ENCODE measurements at regions not wholly inside any gene's neighbourhood (a gene's known extent, or its start where the extent isn't known, plus 50 kb on each side); places are given as distances from the start of the nearest gene placed in this dataset.

DNA sequence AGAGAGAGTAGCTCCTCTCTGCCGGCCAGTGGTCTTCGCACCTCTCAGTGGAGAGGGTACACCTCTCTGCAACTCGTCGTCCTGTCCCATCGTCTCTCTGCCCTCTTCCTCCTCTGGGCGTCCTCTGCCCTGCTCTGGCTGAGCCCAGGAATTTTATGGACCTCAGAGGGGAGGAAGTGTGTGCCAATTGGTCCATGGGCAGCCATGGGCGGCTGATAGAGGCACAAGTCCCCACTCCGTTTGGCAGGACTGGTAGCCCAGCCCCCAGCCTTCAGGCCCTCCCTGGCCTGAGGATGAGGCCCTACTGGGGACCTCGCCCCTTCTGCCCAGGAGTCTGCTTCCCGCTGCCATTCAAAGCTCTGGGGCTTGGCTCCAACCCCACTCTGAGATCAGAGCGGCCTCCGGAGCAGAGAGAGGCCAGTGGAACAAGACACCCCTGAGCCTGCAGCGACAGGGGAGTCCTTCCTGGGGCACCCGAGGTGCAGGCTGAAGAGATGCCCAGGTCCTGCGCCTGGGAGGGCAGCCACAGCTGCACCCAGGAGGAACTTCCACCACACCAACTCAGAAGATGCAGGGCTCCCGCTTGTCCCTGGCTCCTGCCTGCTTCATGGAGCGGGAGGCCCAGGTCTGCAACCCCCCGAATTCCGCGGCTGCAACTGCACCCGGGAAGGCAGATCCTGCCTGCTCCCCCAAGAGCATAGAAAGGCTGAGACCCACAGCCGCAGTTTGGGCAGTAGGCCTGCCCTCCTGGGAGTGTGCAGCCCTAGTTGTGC is 659.9 kb downstream of the KCNT2 start:
- Mint-ChIP-seq H3K36me3 (ENCODE audit: low read depth) (no peaks in the 10 kb centered on the region), H3K4me1 (ENCODE audit: low read depth) (no peaks in the 10 kb centered on the region), H3K4me3 (no peak overlapping the region), H3K27ac (no peak overlapping the region), H3K9me3 (peaks cover 3% of the 10 kb centered on the region), H3K27me3 (ENCODE audit: insufficient read depth) (no peaks in the 10 kb centered on the region)
- no peak for DNase-seq
- TF ChIP-seq, protein P1, sequence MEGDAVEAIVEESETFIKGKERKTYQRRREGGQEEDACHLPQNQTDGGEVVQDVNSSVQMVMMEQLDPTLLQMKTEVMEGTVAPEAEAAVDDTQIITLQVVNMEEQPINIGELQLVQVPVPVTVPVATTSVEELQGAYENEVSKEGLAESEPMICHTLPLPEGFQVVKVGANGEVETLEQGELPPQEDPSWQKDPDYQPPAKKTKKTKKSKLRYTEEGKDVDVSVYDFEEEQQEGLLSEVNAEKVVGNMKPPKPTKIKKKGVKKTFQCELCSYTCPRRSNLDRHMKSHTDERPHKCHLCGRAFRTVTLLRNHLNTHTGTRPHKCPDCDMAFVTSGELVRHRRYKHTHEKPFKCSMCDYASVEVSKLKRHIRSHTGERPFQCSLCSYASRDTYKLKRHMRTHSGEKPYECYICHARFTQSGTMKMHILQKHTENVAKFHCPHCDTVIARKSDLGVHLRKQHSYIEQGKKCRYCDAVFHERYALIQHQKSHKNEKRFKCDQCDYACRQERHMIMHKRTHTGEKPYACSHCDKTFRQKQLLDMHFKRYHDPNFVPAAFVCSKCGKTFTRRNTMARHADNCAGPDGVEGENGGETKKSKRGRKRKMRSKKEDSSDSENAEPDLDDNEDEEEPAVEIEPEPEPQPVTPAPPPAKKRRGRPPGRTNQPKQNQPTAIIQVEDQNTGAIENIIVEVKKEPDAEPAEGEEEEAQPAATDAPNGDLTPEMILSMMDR (IDR thresholded peaks at IDR 0.05), result no peak

DNA sequence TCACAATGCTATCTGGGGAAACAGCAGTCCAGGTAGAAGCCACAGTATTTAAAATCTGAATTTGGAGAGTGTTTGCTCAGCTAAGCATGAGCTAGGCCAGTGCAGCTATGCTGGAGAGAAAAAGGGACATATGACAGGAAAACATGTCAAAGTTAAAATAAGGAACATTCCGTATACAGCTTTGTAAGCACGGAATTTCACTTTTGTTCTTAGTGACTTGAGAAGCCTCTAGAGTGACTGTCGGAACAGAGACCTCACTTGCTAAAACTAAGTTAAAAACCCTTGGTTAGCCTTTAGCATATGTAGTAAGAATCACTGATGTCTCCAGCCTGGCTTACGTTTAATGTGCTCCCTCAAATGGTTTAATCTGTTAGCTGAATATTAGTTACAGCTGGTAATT is 661.7 kb downstream of the KCNT2 start:
- H3K27me3 Mint-ChIP-seq (ENCODE audit: insufficient read depth), result no peaks in the 10 kb centered on the region
- H3K9me3 Mint-ChIP-seq, result peaks cover 3% of the 10 kb centered on the region
- H3K27ac Mint-ChIP-seq, result no peak overlapping the region
- no peak overlapping the region for H3K4me3 Mint-ChIP-seq
- TF ChIP-seq, protein P1 (IDR thresholded peaks at IDR 0.05), result no peak
- no peaks in the 10 kb centered on the region for H3K4me1 Mint-ChIP-seq (ENCODE audit: low read depth)
- no peak for DNase-seq
- H3K36me3 Mint-ChIP-seq (ENCODE audit: low read depth), result no peaks in the 10 kb centered on the region

DNA sequence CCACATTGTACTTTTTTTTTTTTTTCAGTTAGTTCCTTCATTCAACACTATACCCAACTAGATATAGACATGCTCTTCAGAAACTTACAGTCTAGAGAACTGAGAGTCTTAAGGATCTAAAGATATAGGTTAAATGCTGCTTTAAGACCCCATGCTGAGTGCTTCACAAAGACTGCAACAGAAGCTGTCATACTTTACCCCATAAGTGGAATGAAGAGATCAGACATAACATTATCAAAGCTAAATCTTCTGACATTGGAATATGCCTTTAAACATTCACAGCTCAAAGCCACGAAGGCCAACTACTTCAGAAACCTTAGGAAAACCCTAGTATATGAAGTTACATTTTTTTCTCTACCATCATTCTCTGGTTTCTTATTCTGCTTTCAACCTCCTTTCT is 666.4 kb downstream of the KCNT2 start:
- H3K9me3 Mint-ChIP-seq, result no peaks in the 10 kb centered on the region; the same call in 1 of the 2 replicates
- H3K4me3 Mint-ChIP-seq, result no peak overlapping the region
- H3K4me1 Mint-ChIP-seq (ENCODE audit: low read depth), result no peaks in the 10 kb centered on the region
- no peaks in the 10 kb centered on the region for H3K36me3 Mint-ChIP-seq (ENCODE audit: low read depth)
- no peaks in the 10 kb centered on the region for H3K27me3 Mint-ChIP-seq (ENCODE audit: insufficient read depth)
- no peak for DNase-seq
- H3K27ac Mint-ChIP-seq, result no peak overlapping the region
- TF ChIP-seq, protein P1 (IDR thresholded peaks at IDR 0.05), result no peak

DNA sequence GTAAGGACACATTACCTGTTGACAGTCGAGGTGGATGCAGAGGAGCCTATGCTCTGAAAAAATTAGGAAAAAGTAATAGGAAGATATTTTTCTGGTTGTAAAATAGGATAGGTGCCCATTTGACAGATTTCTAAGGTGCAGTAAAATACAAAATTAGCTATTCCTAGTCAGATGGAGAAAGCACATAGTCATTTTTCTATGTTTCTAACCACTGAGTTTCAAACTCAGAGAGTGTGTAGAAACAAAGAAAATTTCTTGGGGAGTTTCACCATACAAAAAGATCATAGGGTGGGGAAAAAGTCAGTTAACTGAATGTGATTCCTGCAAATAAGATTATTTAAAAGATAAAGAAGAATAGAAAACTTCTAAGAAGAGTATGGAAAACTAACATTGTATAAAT is 666.9 kb downstream of the KCNT2 start:
- Mint-ChIP-seq H3K36me3 (ENCODE audit: low read depth) (no peaks in the 10 kb centered on the region), H3K4me3 (no peak overlapping the region), H3K4me1 (ENCODE audit: low read depth) (no peaks in the 10 kb centered on the region), H3K27me3 (ENCODE audit: insufficient read depth) (no peaks in the 10 kb centered on the region), H3K9me3 (no peaks in the 10 kb centered on the region; the same call in 1 of the 2 replicates), H3K27ac (no peak overlapping the region)
- DNase-seq, result no peak
- TF ChIP-seq, protein P1 (IDR thresholded peaks at IDR 0.05), result no peak

DNA sequence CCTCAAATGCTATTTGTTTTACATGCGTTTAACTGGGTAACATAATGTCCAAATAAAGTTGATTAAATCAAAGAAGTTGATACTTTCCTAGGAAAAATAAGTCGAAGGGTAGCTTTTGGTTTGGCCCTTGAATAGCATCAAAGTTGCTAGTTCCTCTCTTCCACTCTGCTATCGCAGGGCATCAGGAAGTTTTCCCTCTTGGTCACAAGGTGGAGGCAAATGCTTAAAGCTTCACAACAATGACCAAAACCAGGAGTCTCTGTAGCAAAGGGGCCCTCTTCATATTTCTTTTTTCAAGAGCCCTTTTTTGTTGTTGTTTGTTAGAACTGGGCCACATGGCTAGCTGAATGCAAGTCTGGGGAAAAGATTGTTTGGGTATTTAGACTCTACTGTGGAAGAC is 668.4 kb downstream of the KCNT2 start:
- Mint-ChIP-seq H3K4me1 (ENCODE audit: low read depth) (no peaks in the 10 kb centered on the region), H3K27ac (no peak overlapping the region), H3K36me3 (ENCODE audit: low read depth) (no peaks in the 10 kb centered on the region), H3K27me3 (ENCODE audit: insufficient read depth) (no peaks in the 10 kb centered on the region), H3K4me3 (no peak overlapping the region), H3K9me3 (no peaks in the 10 kb centered on the region; the same call in 1 of the 2 replicates)
- DNase-seq, result no peak
- TF ChIP-seq, protein P1 (IDR thresholded peaks at IDR 0.05), result no peak
